SK-N-SH (cell line): ENCODE measurements at regions not wholly inside any gene's neighbourhood (a gene's known extent, or its start where the extent isn't known, plus 50 kb on each side); places are given as distances from the start of the nearest gene placed in this dataset.

Experiments used
- CTCF ChIA-PET: fragments of 300-600, 350-600 bp; formaldehyde crosslinking; extraction: SDS; loops from one replicate; lab custom pipeline; 2021; lab: Yijun Ruan, JAX
- POLR2A ChIA-PET: fragments of 350-600 bp; sonication (Branson Sonifier 250); formaldehyde crosslinking; extraction: SDS; loops from one replicate; lab custom pipeline; 2020; ENCODE audit warnings: antibody characterized with exemption, inconsistent platforms; lab: Yijun Ruan, JAX
- DNase-seq: peaks from one replicate; pipeline ENCODE4 v3.0.0; 2012
- H2AFZ ChIP-seq: fragments of 200-600 bp; sonication (generic); 2 replicates; pipeline ENCODE4 v1.8.1; 2016; ENCODE audit warnings: antibody characterized with exemption, mild to moderate bottlenecking, low read depth
- H3F3A ChIP-seq: fragments of 200-600 bp; sonication (generic); replicated peaks from 2 replicates; pipeline ENCODE3; 2016; ENCODE audit warnings: antibody characterized with exemption, mild to moderate bottlenecking; ENCODE audit not compliant: insufficient read depth
- H3K27ac ChIP-seq, 2 experiments: fragments of 200-500 bp in 1 of 2; fragments of 200-600 bp in 1 of 2; sonication (Bioruptor generic) in 1 of 2; sonication (generic), shearing (Covaris generic) in 1 of 2; 2 replicates each; pipeline versions ENCODE4 v1.5.1 to v1.6.1; 2014 to 2016; ENCODE audit warnings: low read depth in 2 of 2, inconsistent platforms in 1 of 2, low read length in 1 of 2, mild to moderate bottlenecking in 1 of 2, mixed read lengths in 1 of 2
- H3K27me3 ChIP-seq: fragments of 200-600 bp; sonication (generic), shearing (Covaris generic); 2 replicates; pipeline ENCODE4 v1.6.1; 2016; ENCODE audit warnings: mixed run types; ENCODE audit not compliant: insufficient read depth
- H3K36me3 ChIP-seq, 2 experiments: fragments of 200-500 bp in 1 of 2; fragments of 200-600 bp in 1 of 2; sonication (Bioruptor generic) in 1 of 2; sonication (generic) in 1 of 2; replicated peaks in 1 of 2; 2 replicates each; pipeline versions ENCODE3 to v1.5.1; 2014 to 2016; ENCODE audit warnings: low read length in 1 of 2, mild to moderate bottlenecking in 1 of 2; ENCODE audit not compliant: insufficient read depth in 2 of 2, control insufficient read depth in 1 of 2
- H3K4me1 ChIP-seq, 2 experiments: fragments of 200-500 bp in 1 of 2; fragments of 200-600 bp in 1 of 2; sonication (Bioruptor generic) in 1 of 2; sonication (generic), shearing (Covaris generic) in 1 of 2; 2 replicates each; pipeline versions ENCODE4 v1.5.1 to v1.6.1; 2014 to 2016; ENCODE audit warnings: low read depth in 1 of 2, low read length in 1 of 2, mixed run types in 1 of 2; ENCODE audit not compliant: insufficient read depth in 2 of 2, control insufficient read depth in 1 of 2
- H3K4me2 ChIP-seq: fragments of 200-600 bp; sonication (generic), shearing (Covaris generic); 2 replicates; pipeline ENCODE4 v1.6.1; 2017; ENCODE audit warnings: mixed run types
- H3K4me3 ChIP-seq, 2 experiments: fragments of 200-500 bp in 1 of 2; fragments of 200-600 bp in 1 of 2; sonication (Bioruptor generic) in 1 of 2; sonication (generic), shearing (Covaris generic) in 1 of 2; 2 replicates each; pipeline versions ENCODE4 v1.5.1 to v1.8.1; 2014 to 2016; ENCODE audit warnings: low read depth in 2 of 2, inconsistent platforms in 1 of 2, low read length in 1 of 2, mild to moderate bottlenecking in 1 of 2, mixed read lengths in 1 of 2, moderate library complexity in 1 of 2
- H3K79me2 ChIP-seq: fragments of 200-600 bp; sonication (generic); 2 replicates; pipeline ENCODE4 v1.8.1; 2017; ENCODE audit warnings: mild to moderate bottlenecking; ENCODE audit not compliant: insufficient read depth
- H3K9ac ChIP-seq: fragments of 200-600 bp; sonication (generic); 2 replicates; pipeline ENCODE4 v1.6.1; 2017; ENCODE audit warnings: mixed run types
- H3K9me2 ChIP-seq: fragments of 200-600 bp; sonication (generic); 2 replicates; pipeline ENCODE4 v1.6.1; 2017; ENCODE audit warnings: mixed run types
- H3K9me3 ChIP-seq: fragments of 200-600 bp; sonication (generic); 2 replicates; pipeline ENCODE4 v1.6.1; 2017; ENCODE audit warnings: mixed run types, mild to moderate bottlenecking, moderate library complexity
- H4K20me1 ChIP-seq: fragments of 200-600 bp; sonication (generic); 2 replicates; pipeline ENCODE4 v1.6.1; 2017; ENCODE audit warnings: mild to moderate bottlenecking, mixed run types; ENCODE audit not compliant: insufficient read depth
- CHD2 ChIP-seq: fragments of 150-350 bp; IDR thresholded peaks from 2 replicates; pipeline ENCODE4 v1.6.1; 2018; ENCODE audit warnings: low read length; ENCODE audit not compliant: partially characterized antibody
- EZH2phosphoT487 ChIP-seq: fragments of 200-600 bp; sonication (generic); IDR thresholded peaks from 2 replicates; pipeline ENCODE4 v1.6.1; 2017; ENCODE audit warnings: low read depth, mixed run types, mild to moderate bottlenecking, antibody characterized with exemption, moderate library complexity, borderline replicate concordance
- FOSL2 ChIP-seq: IDR thresholded peaks from 2 replicates; pipeline ENCODE4 v1.4.0; 2012; ENCODE audit warnings: low read depth, mild to moderate bottlenecking, moderate library complexity, borderline replicate concordance
- FOXJ3 ChIP-seq: sonication (generic); formaldehyde crosslinking; IDR thresholded peaks from 2 replicates; pipeline ENCODE4 v1.5.1; 2020; ENCODE audit warnings: mild to moderate bottlenecking, missing genetic modification reagents
- GABPA ChIP-seq: IDR thresholded peaks from 2 replicates; pipeline ENCODE4 v1.4.0; 2012; ENCODE audit warnings: low read depth, mild to moderate bottlenecking
- GATA2 ChIP-seq: sonication (generic); formaldehyde crosslinking; IDR thresholded peaks from 2 replicates; pipeline ENCODE4 v1.5.0; 2020; ENCODE audit warnings: mild to moderate bottlenecking, missing genetic modification reagents
- IRF3 ChIP-seq: fragments of 150-350 bp; IDR thresholded peaks from 2 replicates; pipeline ENCODE4 v1.6.1; 2016; ENCODE audit warnings: mild to moderate bottlenecking, low read depth, low read length
- JUND ChIP-seq: IDR thresholded peaks from 2 replicates; pipeline ENCODE4 v1.4.0; 2012
- MXI1 ChIP-seq: IDR thresholded peaks from 2 replicates; pipeline ENCODE4 v1.6.1; 2012; ENCODE audit warnings: mild to moderate bottlenecking, low read depth, low read length, improper control_type of control experiment
- NFIC ChIP-seq: IDR thresholded peaks from 2 replicates; pipeline ENCODE4 v1.4.0; 2012; ENCODE audit warnings: borderline replicate concordance
- NRF1 ChIP-seq: IDR thresholded peaks from 2 replicates; pipeline ENCODE4 v1.6.1; 2012; ENCODE audit warnings: low read depth, mild to moderate bottlenecking, low read length
- POLR2AphosphoS5 ChIP-seq: IDR thresholded peaks from 2 replicates; pipeline ENCODE4 v1.6.1; 2012; ENCODE audit warnings: low read depth, low read length
- RAD21 ChIP-seq: IDR thresholded peaks from 2 replicates; pipeline ENCODE4 v1.6.1; 2012; ENCODE audit warnings: mild to moderate bottlenecking, low read length
- RCOR1 ChIP-seq: fragments of 150-350 bp; IDR thresholded peaks from 2 replicates; pipeline ENCODE4 v1.6.1; 2017; ENCODE audit warnings: antibody characterized with exemption, low read length
- REST ChIP-seq: IDR thresholded peaks from 2 replicates; pipeline ENCODE4 v1.6.1; 2012; ENCODE audit warnings: mild to moderate bottlenecking, low read depth, low read length, moderate library complexity
- SIN3A ChIP-seq: IDR thresholded peaks from 2 replicates; pipeline ENCODE4 v1.6.1; 2012; ENCODE audit warnings: low read depth, mild to moderate bottlenecking, low read length, moderate library complexity, borderline replicate concordance
- SMC3 ChIP-seq: IDR thresholded peaks from 2 replicates; pipeline ENCODE4 v1.6.1; 2012; ENCODE audit warnings: low read depth, low read length, improper control_type of control experiment
- TEAD4 ChIP-seq: IDR thresholded peaks from 2 replicates; pipeline ENCODE4 v1.4.0; 2012; ENCODE audit warnings: mild to moderate bottlenecking, borderline replicate concordance; ENCODE audit not compliant: insufficient read depth
- USF2 ChIP-seq: fragments of 150-350 bp; IDR thresholded peaks from 2 replicates; pipeline ENCODE4 v1.6.1; 2017; ENCODE audit warnings: antibody characterized with exemption, low read length, low read depth, borderline replicate concordance
- YY1 ChIP-seq: IDR thresholded peaks from 2 replicates; pipeline ENCODE4 v1.4.0; 2012; ENCODE audit warnings: low read depth, mild to moderate bottlenecking
- ZBTB33 ChIP-seq: IDR thresholded peaks from 2 replicates; pipeline ENCODE4 v1.4.0; 2012; ENCODE audit warnings: low read depth, borderline replicate concordance
- WGBS: methylation state at CpG from one replicate; pipeline ENCODE4 v1.1.6; 2017; ENCODE audit warnings: low lambda C conversion rate; 5-methylcytosine and 5-hydroxymethylcytosine counted together

- Histone ChIP-seq H3K79me2 (no peaks in the 10 kb centered on the region), H3K27me3 (no peaks in the 10 kb centered on the region), H4K20me1 (no peaks in the 10 kb centered on the region), H3F3A (peaks cover 4% of the 10 kb centered on the region), H3K4me2 (no peak overlapping the region), H3K27ac (no peak overlapping the region), H2AFZ (no peak overlapping the region), H3K9me3 (no peaks in the 10 kb centered on the region), H3K4me3 (no peak overlapping the region), H3K36me3 (no peaks in the 10 kb centered on the region), H3K4me1 (peaks cover 0 to 6% of the 10 kb centered on the region in 2 experiments; a peak in 1 of 4 replicates), H3K9me2 (no peaks in the 10 kb centered on the region), H3K9ac (no peak overlapping the region)
- DNase-seq, result no peak
- 74% methylated on average over 5 of the region's 5 CpGs for WGBS
- TF ChIP-seq SIN3A, result no peak
- no peak for TF ChIP-seq EZH2phosphoT487
- no peak for TF ChIP-seq POLR2AphosphoS5
- TF ChIP-seq FOSL2, result no peak
- no peak for TF ChIP-seq USF2
- TF ChIP-seq RAD21, result no peak
- no peak for TF ChIP-seq FOXJ3 (CRISPR knock-in tag)
- TF ChIP-seq JUND, result no peak
- TF ChIP-seq RCOR1, result no peak
- no peak for TF ChIP-seq CHD2
- no peak for TF ChIP-seq YY1
- TF ChIP-seq GATA2 (CRISPR knock-in tag), result no peak
- no peak for TF ChIP-seq MXI1
- CTCF ChIA-PET, result interaction anchor here (1.1 to 1.2 kb wide), 2 partner anchors 30 to 52 kb away, joined by 3 read pairs; no protein-coding TSS in a partner anchor
- POLR2A ChIA-PET, result no interaction called here
These were observed 356.4 kb downstream of the PTPRU start for GRCh38 chr1:29592731-29593130.

GRCh38 chr1:29592261-29592615, 355.9 kb downstream of the PTPRU start:
- H3K9me3 ChIP-seq, result no peaks in the 10 kb centered on the region
- POLR2A ChIA-PET, result no interaction called here
- no peak for TF ChIP-seq POLR2AphosphoS5
- TF ChIP-seq MXI1, result no peak
- TF ChIP-seq TEAD4, result no peak
- TF ChIP-seq FOXJ3 (CRISPR knock-in tag), result no peak
- TF ChIP-seq GATA2 (CRISPR knock-in tag), result no peak
- TF ChIP-seq SIN3A, result no peak
- no peak for TF ChIP-seq FOSL2
- TF ChIP-seq ZBTB33, result no peak
- TF ChIP-seq RCOR1, result no peak
- TF ChIP-seq GABPA, result no peak
- TF ChIP-seq REST, result no peak
- no peak for TF ChIP-seq YY1
- no peak for TF ChIP-seq IRF3
- TF ChIP-seq EZH2phosphoT487, result no peak
- no peak for TF ChIP-seq NFIC
- TF ChIP-seq SMC3, result no peak
- TF ChIP-seq NRF1, result no peak

More at GRCh38 chr1:29592261-29592615, 355.9 kb downstream of the PTPRU start:
- CTCF ChIA-PET, result no interaction called here
- Histone ChIP-seq H3K27me3 (no peaks in the 10 kb centered on the region), H3F3A (peaks cover 4% of the 10 kb centered on the region), H3K4me3 (no peak overlapping the region), H3K9me2 (no peaks in the 10 kb centered on the region), H3K27ac (no peak overlapping the region), H3K36me3 (no peaks in the 10 kb centered on the region), H3K4me1 (peaks cover 0 to 6% of the 10 kb centered on the region in 2 experiments; a peak in 1 of 4 replicates), H3K79me2 (no peaks in the 10 kb centered on the region), H3K4me2 (no peak overlapping the region), H3K9ac (no peak overlapping the region), H2AFZ (no peak overlapping the region), H4K20me1 (no peaks in the 10 kb centered on the region)
- no peak for DNase-seq
- 61% methylated on average over 4 of the region's 6 CpGs for WGBS
